KMS-11 (cell line): ENCODE measurements at regions not wholly inside any gene's neighbourhood (a gene's known extent, or its start where the extent isn't known, plus 50 kb on each side); places are given as distances from the start of the nearest gene placed in this dataset.

ENCODE experiments used
- H2AFZ ChIP-seq: fragments of 200-600 bp; sonication (generic); 2 replicates; pipeline ENCODE4 v1.6.1; 2016; ENCODE audit warnings: antibody characterized with exemption, mixed run types, low read depth
- H3K27ac ChIP-seq: fragments of 200-600 bp; sonication (generic); 2 replicates; pipeline ENCODE4 v1.6.1; 2016; ENCODE audit warnings: mild to moderate bottlenecking, mixed run types
- H3K27me3 ChIP-seq: fragments of 200-600 bp; sonication (generic); 2 replicates; pipeline ENCODE4 v1.6.1; 2017; ENCODE audit warnings: mild to moderate bottlenecking, low read depth, mixed run types, moderate library complexity; ENCODE audit not compliant: insufficient read depth
- H3K36me3 ChIP-seq: fragments of 200-600 bp; sonication (generic); 2 replicates; pipeline ENCODE4 v1.6.1; 2017; ENCODE audit warnings: mild to moderate bottlenecking, mixed run types; ENCODE audit not compliant: insufficient read depth
- H3K4me1 ChIP-seq: fragments of 200-600 bp; sonication (generic); 2 replicates; pipeline ENCODE4 v1.6.1; 2016; ENCODE audit warnings: mild to moderate bottlenecking, low read depth, mixed run types; ENCODE audit not compliant: poor library complexity, severe bottlenecking
- H3K4me2 ChIP-seq: fragments of 200-600 bp; sonication (generic); 2 replicates; pipeline ENCODE4 v1.7.0; 2016; ENCODE audit warnings: mild to moderate bottlenecking, mixed run types
- H3K4me3 ChIP-seq: fragments of 200-600 bp; sonication (generic); IDR thresholded peaks from 2 replicates; pipeline ENCODE4 v1.6.1; 2017; ENCODE audit warnings: low read depth, low read length, mixed read lengths; ENCODE audit not compliant: insufficient read depth
- H3K79me2 ChIP-seq: fragments of 200-600 bp; sonication (generic); 2 replicates; pipeline ENCODE4 v1.6.1; 2016; ENCODE audit warnings: low read depth, mixed run types; ENCODE audit not compliant: insufficient read depth
- H3K9ac ChIP-seq: fragments of 200-600 bp; sonication (generic); 2 replicates; pipeline ENCODE4 v1.6.1; 2016; ENCODE audit warnings: mild to moderate bottlenecking, mixed run types
- H4K20me1 ChIP-seq: fragments of 200-600 bp; sonication (generic); 2 replicates; pipeline ENCODE4 v1.6.1; 2016; ENCODE audit warnings: mild to moderate bottlenecking, mixed run types; ENCODE audit not compliant: insufficient read depth
- TF ChIP-seq, protein P1 (sequence below): fragments of 200-600 bp; sonication (generic); conservative IDR thresholded peaks from 2 replicates; pipeline ENCODE4 v1.6.1; 2017; ENCODE audit warnings: low read depth, mild to moderate bottlenecking, antibody characterized with exemption, low read length, moderate library complexity, mixed read lengths

DNA sequence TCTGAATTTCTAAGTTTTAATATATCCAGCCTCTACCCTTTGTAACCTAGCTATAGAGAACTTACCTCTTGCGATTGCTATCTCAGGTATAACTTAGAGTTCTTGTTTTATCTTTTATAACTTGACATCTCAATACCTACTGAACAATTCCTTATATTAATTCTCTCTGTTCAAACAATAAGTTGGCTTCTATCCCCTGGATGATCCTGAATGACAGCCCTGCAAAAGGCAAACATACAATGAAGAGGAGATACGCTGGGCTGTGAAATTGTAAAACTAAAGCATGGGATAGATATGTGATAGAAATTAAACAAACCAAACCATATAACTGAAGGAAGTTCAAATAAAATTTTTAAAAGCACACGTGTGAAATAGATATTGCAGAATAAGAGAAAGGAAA is 513.6 kb upstream of the PTCHD4 start:
- H4K20me1 ChIP-seq = no peaks in the 10 kb centered on the region
- H3K4me2 ChIP-seq = no peak overlapping the region
- H3K27me3 ChIP-seq = no peaks in the 10 kb centered on the region
- TF ChIP-seq, protein P1, sequence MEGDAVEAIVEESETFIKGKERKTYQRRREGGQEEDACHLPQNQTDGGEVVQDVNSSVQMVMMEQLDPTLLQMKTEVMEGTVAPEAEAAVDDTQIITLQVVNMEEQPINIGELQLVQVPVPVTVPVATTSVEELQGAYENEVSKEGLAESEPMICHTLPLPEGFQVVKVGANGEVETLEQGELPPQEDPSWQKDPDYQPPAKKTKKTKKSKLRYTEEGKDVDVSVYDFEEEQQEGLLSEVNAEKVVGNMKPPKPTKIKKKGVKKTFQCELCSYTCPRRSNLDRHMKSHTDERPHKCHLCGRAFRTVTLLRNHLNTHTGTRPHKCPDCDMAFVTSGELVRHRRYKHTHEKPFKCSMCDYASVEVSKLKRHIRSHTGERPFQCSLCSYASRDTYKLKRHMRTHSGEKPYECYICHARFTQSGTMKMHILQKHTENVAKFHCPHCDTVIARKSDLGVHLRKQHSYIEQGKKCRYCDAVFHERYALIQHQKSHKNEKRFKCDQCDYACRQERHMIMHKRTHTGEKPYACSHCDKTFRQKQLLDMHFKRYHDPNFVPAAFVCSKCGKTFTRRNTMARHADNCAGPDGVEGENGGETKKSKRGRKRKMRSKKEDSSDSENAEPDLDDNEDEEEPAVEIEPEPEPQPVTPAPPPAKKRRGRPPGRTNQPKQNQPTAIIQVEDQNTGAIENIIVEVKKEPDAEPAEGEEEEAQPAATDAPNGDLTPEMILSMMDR = no peak
- no peaks in the 10 kb centered on the region for H3K79me2 ChIP-seq
- H3K36me3 ChIP-seq = no peaks in the 10 kb centered on the region
- H3K4me3 ChIP-seq = no peak overlapping the region
- H3K27ac ChIP-seq = no peak overlapping the region
- no peak overlapping the region for H3K9ac ChIP-seq
- no peaks in the 10 kb centered on the region for H3K4me1 ChIP-seq
- no peak overlapping the region for H2AFZ ChIP-seq

DNA sequence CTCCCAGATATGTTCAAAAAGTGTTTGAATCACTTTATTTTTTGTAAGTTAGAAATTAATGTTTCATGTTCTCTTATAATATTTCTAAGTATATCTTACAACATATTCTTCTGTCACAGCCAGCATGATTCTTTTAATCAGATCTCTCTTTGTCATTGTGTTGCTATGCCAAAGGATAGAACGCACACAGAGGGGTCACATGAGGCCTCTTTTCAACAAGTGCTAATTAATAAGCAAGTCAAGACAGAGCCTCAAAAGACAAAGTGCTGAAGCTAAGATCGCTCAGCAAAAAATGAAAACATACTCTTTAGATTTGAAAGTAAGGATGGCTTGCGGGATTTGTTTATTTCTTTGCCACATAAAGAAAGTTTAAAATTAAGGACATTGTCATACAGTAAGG is 508.8 kb upstream of the PTCHD4 start:
- Histone ChIP-seq H3K4me2 (no peak overlapping the region), H3K4me1 (no peaks in the 10 kb centered on the region), H3K27ac (no peak overlapping the region), H4K20me1 (no peaks in the 10 kb centered on the region), H3K36me3 (no peaks in the 10 kb centered on the region), H3K27me3 (no peaks in the 10 kb centered on the region), H2AFZ (no peak overlapping the region), H3K79me2 (no peaks in the 10 kb centered on the region), H3K9ac (no peak overlapping the region), H3K4me3 (no peak overlapping the region)
- TF ChIP-seq, protein P1 = no peak

DNA sequence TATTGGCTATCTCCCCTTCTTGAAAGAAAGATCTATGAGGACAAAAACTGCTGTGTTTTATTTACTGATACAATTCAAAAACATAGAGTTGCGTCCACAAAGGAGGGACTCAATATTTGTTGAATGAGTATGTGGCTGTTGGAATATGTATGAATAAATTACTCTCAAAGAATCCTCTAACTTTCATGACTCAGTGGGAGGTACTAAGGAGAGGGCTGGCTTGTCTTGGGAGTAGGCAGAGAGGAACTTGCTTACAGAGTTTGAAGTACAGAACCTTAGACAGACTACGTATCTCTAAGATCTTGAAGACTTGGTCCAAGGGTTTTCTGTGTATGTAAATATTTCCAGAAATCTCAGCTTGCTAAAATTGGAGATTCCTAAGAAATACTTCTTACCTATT is 504.0 kb upstream of the PTCHD4 start:
- TF ChIP-seq, protein P1 = no peak
- Histone ChIP-seq H3K27ac (no peak overlapping the region), H3K4me3 (no peak overlapping the region), H3K4me1 (no peaks in the 10 kb centered on the region), H4K20me1 (no peaks in the 10 kb centered on the region), H3K9ac (no peak overlapping the region), H2AFZ (no peak overlapping the region), H3K27me3 (no peaks in the 10 kb centered on the region), H3K36me3 (no peaks in the 10 kb centered on the region), H3K4me2 (no peak overlapping the region), H3K79me2 (no peaks in the 10 kb centered on the region)

DNA sequence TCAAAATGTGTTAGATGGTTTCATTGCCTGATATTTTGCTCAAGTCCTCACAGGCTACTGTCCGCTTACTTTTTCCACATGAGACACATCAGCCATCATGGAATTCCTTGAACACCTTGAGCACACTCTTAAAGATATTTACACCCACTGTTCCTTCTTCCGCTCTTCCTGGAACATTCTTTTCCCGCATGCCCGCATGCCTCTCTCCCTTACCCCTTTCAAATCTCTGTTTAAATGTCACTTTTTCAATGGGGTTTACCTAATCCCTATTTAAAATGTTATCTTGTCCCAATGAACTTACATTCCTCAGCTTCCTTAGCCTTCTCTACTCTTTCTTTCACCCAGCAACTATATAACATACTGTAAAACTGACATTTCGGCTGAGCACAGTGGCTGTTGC is 503.3 kb upstream of the PTCHD4 start:
- H3K4me1 ChIP-seq = no peaks in the 10 kb centered on the region
- H3K79me2 ChIP-seq = no peaks in the 10 kb centered on the region
- H3K4me3 ChIP-seq = no peak overlapping the region
- H3K36me3 ChIP-seq = no peaks in the 10 kb centered on the region
- no peak overlapping the region for H3K4me2 ChIP-seq
- H3K9ac ChIP-seq = no peak overlapping the region
- H3K27ac ChIP-seq = no peak overlapping the region
- TF ChIP-seq, protein P1 = no peak
- H2AFZ ChIP-seq = no peak overlapping the region
- no peaks in the 10 kb centered on the region for H3K27me3 ChIP-seq
- no peaks in the 10 kb centered on the region for H4K20me1 ChIP-seq
